Stimulated activated CD4-positive, alpha-beta T cell treated with anti-CD3 and anti-CD28 coated beads, TNF-alpha, amount 100 ng/mL, for 48 hours (primary cell): ENCODE measurements at regions not wholly inside any gene's neighbourhood (a gene's known extent, or its start where the extent isn't known, plus 50 kb on each side); places are given as distances from the start of the nearest gene placed in this dataset.

ENCODE experiments used
- DNase-seq, 3 donors: peaks; one replicate each; pipeline ENCODE4 v3.0.0-alpha.2; 2020; ENCODE audit warnings: low read depth in 3 of 3

- DNase-seq = no peak
Measured at GRCh38 chr2:217656316-217656715, 346.5 kb downstream of the TNS1 start.

DNA sequence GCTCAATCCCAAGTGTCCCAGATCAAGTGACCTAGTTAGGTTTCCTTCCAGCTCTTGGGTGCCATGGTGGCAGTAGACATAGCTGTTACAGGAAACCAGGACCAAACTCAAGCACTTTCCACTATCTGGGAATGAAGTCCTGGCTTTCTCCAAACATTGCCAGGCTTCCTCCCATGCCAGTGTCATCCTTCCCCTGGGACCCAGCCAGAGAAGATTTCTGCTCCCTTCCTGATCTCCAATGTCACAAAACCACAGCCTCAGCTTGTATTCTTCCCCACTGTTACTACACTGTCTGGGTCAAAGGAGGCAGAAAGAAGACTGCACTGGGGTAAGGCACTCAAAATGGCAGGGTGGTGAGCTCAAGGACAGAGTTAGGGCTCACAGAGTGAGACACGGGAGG lies 347.1 kb downstream of the TNS1 start:
- no peak for DNase-seq

DNA sequence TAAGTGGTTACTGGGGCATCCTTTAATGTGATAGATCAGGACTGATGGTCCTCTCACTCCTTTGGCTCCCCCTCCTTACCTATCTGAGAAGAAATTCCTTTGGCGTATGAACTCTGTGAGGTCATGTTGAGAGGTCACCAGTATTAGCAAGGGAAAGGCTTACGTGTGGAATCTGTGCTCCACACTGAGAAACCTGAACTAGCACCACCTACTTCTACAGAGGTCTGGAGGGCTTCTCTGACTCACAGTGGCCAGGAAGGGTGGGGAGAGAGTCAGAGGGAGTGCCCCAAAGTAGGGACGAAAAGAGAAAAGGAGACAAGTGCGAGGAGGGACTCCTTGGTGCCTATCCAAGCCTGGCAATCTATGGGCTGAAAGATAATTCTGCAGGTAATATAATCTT lies 348.6 kb downstream of the TNS1 start:
- no peak for DNase-seq

- DNase-seq = no peak
Measured at GRCh38 chr2:217652761-217653639, 349.8 kb downstream of the TNS1 start.

- DNase-seq = peak in 1 of 3 donors; percentile 15
Measured at GRCh38 chr2:217650716-217651360, 352.0 kb downstream of the TNS1 start.

DNA sequence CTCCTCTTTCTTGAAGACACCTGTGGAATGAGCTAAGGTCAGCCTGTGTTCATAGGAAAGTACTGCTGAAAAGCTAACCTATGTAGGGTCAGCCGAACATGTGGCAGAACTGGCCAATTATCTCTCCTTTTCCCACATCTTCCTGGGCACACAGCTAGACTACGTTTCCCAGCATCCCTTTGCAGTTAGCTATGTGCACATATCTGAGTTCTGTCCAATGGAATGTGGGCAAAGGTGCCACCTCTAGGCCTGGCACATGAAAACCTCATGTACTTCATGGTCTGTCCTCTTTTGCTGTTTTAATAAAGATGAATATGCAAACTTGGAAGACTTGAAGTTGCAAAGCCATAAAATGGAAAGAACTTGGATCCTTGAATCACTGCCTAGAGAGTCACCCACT lies 352.6 kb downstream of the TNS1 start:
- DNase-seq = no peak

GRCh38 chr2:217647925-217648324 lies 354.9 kb downstream of the TNS1 start:
- DNase-seq = no peak

DNA sequence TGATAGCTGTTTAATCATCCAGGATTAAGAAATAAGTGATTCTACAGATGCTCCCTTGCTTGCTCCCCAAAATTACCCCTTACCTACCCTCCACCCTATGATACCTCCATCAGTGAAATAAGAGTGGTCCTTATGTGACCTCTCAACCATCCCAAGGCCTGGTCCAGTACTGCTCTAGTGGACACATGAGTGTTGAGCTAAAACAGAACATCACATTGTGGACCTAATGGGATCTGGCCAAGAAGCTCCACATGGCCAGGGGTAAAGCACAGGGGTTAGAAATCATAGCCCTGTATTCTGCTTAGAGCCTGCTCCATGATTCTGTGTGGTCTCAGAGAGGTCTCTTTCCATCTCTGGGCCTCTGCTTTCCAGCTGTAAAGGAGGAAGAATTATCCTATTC lies 355.6 kb downstream of the TNS1 start:
- DNase-seq = no peak

DNA sequence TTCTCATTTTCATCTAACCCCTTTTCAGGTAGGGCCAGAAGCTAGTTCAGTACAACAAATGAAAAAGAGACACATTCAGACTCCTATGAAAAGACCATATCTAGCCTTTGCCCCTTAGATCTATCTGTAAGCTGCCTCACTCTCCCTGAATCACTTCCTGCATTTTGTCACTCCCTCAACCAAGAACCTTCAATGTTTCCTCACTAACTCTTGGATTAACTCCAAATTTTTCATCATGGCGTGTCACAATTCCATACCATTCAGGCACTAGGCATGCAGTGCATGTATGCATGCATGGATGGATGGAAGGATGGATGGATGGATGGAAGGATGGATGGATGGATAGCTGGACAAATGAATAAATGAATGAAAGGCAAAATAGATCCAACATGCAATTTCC lies 356.9 kb downstream of the TNS1 start:
- no peak for DNase-seq

GRCh38 chr2:217643789-217644301 lies 358.9 kb downstream of the TNS1 start:
- DNase-seq = no peak

GRCh38 chr2:217642944-217643343 lies 359.9 kb downstream of the TNS1 start:
- no peak for DNase-seq

DNA sequence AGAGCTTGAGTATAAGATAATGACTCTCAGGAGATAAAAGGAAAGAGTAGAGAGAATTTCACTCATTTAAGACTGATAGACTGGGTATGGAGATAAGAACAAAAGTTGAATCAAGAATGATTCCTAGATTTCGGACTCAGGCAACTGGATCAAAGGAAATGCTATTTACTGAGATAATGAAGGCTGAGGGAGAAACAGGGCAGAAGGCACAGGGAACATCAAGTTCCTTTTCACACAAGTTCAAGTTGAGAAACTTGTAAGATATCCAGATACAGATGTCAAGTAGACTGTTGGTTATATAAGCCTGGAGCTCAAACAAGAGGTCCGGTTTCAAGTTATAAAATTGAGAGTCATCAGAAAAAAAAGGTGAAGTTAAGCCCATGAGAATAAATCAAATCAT lies 360.8 kb downstream of the TNS1 start:
- DNase-seq = no peak

- DNase-seq = no peak
Measured at GRCh38 chr2:217639481-217639880, 363.3 kb downstream of the TNS1 start.

- DNase-seq = no peak
Measured at GRCh38 chr2:217638533-217638932, 364.3 kb downstream of the TNS1 start.

GRCh38 chr2:217638031-217638430 lies 364.8 kb downstream of the TNS1 start:
- DNase-seq = no peak

DNA sequence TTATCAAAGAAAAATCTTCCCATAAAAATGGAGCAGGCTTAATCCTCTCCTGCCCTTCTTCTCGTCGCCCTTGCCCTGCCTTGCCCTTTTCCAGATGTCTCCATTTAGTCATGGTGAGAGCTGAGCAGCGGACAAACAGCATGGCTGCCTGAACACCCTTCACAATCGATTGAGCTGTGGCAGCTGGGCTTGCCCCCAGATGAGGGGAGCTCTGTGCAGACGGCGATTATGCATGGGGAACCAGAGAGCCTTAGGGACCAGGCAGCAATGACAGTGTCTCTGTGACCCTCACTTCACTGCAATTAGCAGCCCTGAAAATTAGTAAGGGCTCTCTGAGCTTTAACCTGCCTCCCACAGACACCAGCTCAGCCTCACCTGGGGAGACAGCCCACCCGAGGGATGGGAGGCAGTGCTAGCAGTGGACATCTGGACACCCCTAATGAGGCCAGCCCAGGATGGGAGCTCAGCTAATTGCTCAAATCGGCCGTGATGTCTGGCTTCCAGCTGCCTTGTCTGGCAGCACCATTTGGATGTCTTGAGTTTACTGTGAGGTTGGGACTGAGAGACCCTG lies 365.7 kb downstream of the TNS1 start:
- DNase-seq = no peak

DNA sequence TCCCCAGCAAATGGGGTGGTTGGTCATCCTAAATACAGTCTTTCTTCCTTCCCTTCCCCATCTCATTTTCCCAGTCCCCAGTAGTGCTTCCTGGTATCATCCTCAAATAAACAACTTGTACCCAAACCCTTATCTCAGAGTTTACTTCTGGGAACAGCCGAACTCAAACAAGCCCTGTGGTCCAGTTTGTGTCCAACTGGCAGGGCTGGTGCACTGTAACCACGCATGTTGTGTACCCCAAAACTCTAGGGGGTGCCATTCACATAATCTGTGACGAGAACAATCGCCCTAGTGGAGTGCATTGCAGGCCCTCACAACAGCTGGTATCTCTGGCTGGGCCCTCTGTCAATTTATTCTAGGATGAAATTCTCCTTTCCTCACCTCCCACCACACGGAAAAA lies 366.2 kb downstream of the TNS1 start:
- no peak for DNase-seq

- no peak for DNase-seq
Measured at GRCh38 chr2:217634871-217635270, 367.9 kb downstream of the TNS1 start.

DNA sequence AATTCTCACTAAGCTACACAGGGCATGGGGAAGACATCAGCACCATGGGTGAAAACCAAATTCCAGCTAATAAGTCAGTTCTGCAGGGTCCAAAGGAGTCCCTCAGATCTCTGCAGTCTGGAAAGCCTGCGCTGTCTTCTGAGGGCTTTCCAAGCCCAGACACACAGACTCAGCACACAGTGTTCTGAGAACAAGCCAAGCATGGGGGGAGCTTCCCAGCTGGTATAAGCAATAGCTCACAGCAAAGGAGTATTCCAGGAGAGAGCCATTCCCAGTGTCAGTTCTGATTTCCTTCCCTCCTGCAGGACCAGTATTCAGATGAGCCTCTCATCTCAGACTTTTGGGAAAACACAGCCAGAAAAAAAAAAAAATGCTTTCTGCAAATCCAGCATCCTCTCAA lies 370.8 kb downstream of the TNS1 start:
- no peak for DNase-seq

GRCh38 chr2:217631115-217631514 lies 371.7 kb downstream of the TNS1 start:
- DNase-seq = no peak

DNA sequence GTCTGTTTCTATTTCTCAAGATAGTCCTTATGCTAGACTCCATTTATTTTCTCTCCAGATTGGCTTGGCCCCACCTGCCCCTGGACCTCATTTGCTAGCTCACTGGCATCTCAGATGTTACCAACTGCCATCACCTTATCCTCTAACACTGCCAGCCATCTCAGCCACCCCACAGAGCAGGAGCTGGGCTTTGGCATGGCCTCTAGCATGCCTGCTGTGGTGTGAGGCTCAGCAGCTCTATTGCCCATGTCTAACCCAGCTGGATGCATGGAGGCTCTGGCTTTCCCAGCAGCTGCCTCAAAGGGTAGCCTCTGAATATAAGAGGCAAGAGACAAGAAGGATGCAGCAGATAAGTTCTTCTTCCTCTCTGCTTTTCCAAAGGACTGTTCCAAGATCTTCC lies 373.4 kb downstream of the TNS1 start:
- no peak for DNase-seq

GRCh38 chr2:217628061-217628460 lies 374.7 kb downstream of the TNS1 start:
- DNase-seq = no peak

GRCh38 chr2:217626926-217627325 lies 375.9 kb downstream of the TNS1 start:
- DNase-seq = no peak
